GM13977 (cell line): ENCODE measurements at regions not wholly inside any gene's neighbourhood (a gene's known extent, or its start where the extent isn't known, plus 50 kb on each side); places are given as distances from the start of the nearest gene placed in this dataset.

ENCODE experiments used
- DNase-seq: peaks from one replicate; pipeline ENCODE4 v3.0.0; 2012; ENCODE audit warnings: low spot score
- in situ Hi-C: fragments of 300-500 bp; cut with MboI; formaldehyde crosslinking; loops from one replicate; pipeline ENCODE4 v1.12.0; 2022; ENCODE audit warnings: low sequenced_read_pairs, low pct_unique_long_range_greater_than_20kb, mixed read lengths, inconsistent platforms; ENCODE audit not compliant: unreplicated experiment
- TF ChIP-seq, protein P1 (sequence below): IDR thresholded peaks from 2 replicates; pipeline ENCODE4 v1.5.1; 2012; ENCODE audit warnings: mild to moderate bottlenecking, control low read depth; ENCODE audit not compliant: insufficient read depth; ENCODE audit errors: extremely low read depth, missing control alignments

- in situ Hi-C loops, result no loop called here
- no peak for DNase-seq
- TF ChIP-seq, protein P1, sequence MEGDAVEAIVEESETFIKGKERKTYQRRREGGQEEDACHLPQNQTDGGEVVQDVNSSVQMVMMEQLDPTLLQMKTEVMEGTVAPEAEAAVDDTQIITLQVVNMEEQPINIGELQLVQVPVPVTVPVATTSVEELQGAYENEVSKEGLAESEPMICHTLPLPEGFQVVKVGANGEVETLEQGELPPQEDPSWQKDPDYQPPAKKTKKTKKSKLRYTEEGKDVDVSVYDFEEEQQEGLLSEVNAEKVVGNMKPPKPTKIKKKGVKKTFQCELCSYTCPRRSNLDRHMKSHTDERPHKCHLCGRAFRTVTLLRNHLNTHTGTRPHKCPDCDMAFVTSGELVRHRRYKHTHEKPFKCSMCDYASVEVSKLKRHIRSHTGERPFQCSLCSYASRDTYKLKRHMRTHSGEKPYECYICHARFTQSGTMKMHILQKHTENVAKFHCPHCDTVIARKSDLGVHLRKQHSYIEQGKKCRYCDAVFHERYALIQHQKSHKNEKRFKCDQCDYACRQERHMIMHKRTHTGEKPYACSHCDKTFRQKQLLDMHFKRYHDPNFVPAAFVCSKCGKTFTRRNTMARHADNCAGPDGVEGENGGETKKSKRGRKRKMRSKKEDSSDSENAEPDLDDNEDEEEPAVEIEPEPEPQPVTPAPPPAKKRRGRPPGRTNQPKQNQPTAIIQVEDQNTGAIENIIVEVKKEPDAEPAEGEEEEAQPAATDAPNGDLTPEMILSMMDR, result no peak
These were observed 511.8 kb upstream of the NBEA start for GRCh38 chr13:34430294-34430693.

GRCh38 chr13:34431827-34432581 lies 510.1 kb upstream of the NBEA start:
- in situ Hi-C loops, result no loop called here
- no peak for DNase-seq
- TF ChIP-seq, protein P1, result no peak

DNA sequence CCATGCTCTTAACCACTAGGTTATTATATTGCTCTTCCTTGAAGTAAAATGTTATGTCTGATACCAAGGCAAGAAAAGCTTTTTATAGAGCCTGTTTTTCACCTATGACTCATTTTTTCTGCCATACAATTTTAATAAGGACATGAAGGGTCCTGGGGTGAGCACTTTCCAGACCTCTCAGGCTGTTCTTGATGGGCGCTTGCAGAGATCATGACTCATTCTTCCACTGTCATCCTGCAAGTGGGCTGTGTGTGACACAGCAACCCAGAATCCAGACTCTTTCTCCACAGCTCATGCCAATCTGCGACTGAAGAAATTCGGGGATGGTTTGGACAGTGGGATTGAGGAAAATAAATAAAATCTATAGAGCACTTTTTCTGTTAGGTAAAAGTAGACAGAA lies 506.7 kb upstream of the NBEA start:
- in situ Hi-C loops, result no loop called here
- no peak for DNase-seq
- TF ChIP-seq, protein P1, result no peak

- DNase-seq, result no peak
- in situ Hi-C loops, result no loop called here
- TF ChIP-seq, protein P1, result no peak
These were observed 504.2 kb upstream of the NBEA start for GRCh38 chr13:34437873-34438272.

GRCh38 chr13:34452831-34453230 lies 489.2 kb upstream of the NBEA start:
- in situ Hi-C loops, result no loop called here
- TF ChIP-seq, protein P1, result no peak
- DNase-seq, result no peak

DNA sequence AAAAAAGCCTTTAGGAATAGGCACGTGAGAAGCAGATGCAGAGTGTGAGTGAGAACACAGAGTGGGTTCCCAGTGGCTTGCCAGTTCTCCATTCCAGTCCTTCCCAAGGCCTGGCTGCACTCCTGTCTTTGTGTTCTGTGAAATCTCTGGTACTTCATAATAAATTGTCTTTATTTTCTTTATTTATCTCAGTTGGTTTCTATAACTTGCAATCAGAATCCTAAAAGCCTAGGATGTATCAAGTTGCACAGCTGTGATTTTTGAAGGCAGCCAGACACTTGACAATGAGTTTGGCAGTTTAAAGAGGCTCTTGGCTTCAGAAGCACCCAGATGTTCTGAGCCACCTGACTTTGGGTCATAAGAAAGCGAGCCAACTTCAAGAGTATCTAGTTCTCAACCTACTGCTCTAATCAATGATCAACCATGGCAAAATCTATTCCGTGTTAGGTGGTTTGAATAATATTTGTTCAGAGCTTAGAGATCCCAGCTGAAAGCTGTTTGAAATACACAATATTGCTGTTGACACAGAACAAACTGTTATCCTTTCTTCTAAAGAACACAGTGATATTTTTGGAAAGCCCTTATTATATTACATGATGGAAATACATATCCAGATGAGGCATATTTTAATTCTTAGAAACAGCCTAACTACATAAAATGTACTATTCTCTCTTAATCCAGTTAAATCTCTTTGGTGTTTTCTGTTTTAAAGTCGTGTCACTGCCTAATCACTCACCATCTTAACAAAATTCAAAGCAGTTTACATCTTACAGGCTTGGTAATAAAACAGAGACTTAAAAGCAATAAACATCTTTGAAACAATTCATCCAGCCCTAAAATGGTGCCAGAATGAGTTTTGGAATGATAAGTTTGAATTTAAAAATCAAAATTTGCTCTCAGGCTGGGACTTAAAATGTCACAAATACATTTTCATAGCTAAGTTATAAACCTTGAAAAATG lies 483.0 kb upstream of the NBEA start:
- TF ChIP-seq, protein P1, result no peak
- in situ Hi-C loops, result no loop called here
- no peak for DNase-seq
